Astrocyte (in vitro differentiated cells and primary cell): ENCODE measurements at regions not wholly inside any gene's neighbourhood (a gene's known extent, or its start where the extent isn't known, plus 50 kb on each side); places are given as distances from the start of the nearest gene placed in this dataset.

Experiments
- EZH2 ChIP-seq: IDR thresholded peaks from 2 replicates; pipeline ENCODE4 v1.6.1; 2012; ENCODE audit warnings: mild to moderate bottlenecking, low read length, inconsistent platforms; ENCODE audit not compliant: insufficient read depth
- TF ChIP-seq, protein P1 (sequence below): IDR thresholded peaks from 2 replicates; pipeline ENCODE4 v1.5.1; 2011; ENCODE audit warnings: low read depth, mild to moderate bottlenecking, inconsistent platforms, low read length, moderate library complexity; ENCODE audit not compliant: insufficient read depth

DNA sequence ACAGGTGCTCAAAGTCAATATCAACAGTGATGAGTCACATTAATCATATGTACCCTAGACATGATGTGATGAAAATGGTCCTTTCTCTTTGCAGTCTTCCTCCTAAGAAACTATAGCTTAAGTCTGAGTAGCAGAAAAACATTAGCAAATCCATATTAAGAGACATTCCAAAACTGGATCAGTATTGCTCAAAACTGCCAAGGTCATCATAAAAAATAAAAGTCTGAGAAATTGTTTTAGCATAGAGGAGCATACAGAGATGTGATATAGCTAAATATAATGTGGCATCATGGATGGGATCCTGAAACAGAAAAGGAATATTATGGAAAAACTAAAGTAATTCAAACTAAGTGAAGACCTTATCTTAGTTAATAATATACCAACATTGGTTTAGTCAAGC, 1316.1 kb downstream of the SUCLG1 start:
- TF ChIP-seq, protein P1, sequence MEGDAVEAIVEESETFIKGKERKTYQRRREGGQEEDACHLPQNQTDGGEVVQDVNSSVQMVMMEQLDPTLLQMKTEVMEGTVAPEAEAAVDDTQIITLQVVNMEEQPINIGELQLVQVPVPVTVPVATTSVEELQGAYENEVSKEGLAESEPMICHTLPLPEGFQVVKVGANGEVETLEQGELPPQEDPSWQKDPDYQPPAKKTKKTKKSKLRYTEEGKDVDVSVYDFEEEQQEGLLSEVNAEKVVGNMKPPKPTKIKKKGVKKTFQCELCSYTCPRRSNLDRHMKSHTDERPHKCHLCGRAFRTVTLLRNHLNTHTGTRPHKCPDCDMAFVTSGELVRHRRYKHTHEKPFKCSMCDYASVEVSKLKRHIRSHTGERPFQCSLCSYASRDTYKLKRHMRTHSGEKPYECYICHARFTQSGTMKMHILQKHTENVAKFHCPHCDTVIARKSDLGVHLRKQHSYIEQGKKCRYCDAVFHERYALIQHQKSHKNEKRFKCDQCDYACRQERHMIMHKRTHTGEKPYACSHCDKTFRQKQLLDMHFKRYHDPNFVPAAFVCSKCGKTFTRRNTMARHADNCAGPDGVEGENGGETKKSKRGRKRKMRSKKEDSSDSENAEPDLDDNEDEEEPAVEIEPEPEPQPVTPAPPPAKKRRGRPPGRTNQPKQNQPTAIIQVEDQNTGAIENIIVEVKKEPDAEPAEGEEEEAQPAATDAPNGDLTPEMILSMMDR = no peak
- TF ChIP-seq EZH2 = no peak
